ENCODE measurements at regions not wholly inside any gene's neighbourhood (a gene's known extent, or its start where the extent isn't known, plus 50 kb on each side); places are given as distances from the start of the nearest gene placed in this dataset.

DNA sequence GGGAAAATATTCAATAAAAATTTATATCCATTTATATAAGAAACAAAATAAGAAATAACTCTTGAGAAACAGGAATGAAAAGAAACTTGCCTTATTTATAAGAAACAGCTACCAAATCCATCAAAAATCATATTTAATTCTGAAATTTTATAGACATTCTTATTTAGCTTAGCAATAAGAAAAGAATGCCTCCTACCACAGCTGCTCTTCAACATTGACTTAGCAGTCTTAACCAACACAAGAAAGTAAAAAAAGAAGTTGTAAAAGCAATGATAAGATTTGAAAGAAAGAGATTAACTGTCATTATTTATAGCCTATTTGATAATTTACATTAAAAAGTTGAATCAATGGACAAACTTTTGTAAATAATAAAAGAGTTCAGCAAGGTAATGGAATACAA lies 212.8 kb downstream of the ZNF365 start:
- no peak for DNase-seq (ENCODE audit: low spot score)
- Mint-ChIP-seq H3K27me3 (ENCODE audit: insufficient read depth, low read depth, poor library complexity) (peaks cover 2% of the 10 kb centered on the region), H3K36me3 (ENCODE audit: low read depth) (no peaks in the 10 kb centered on the region; the same call in 2 of the 3 replicates), H3K27ac (no peak overlapping the region), H3K4me3 (no peak overlapping the region), H3K4me1 (no peaks in the 10 kb centered on the region), H3K9me3 (no peaks in the 10 kb centered on the region)
- no peak for ATAC-seq
- Histone ChIP-seq H3K36me3 (ENCODE audit: insufficient read depth) (no peaks in the 10 kb centered on the region), H4K20me1 (replicated peaks; ENCODE audit: insufficient read depth) (no peaks in the 10 kb centered on the region), H2AFZ (no peak overlapping the region), H3K27me3 (ENCODE audit: insufficient read depth) (no peaks in the 10 kb centered on the region), H3F3A (replicated peaks; ENCODE audit: low read depth) (no peaks in the 10 kb centered on the region), H3K9me2 (ENCODE audit: insufficient read depth) (0 out of 2 replicates have a peak, but pooled peaks cover 5% of the 10 kb centered on the region), H3K27ac (ENCODE audit: low read depth) (no peak overlapping the region), H3K79me2 (replicated peaks; ENCODE audit: insufficient read depth) (no peaks in the 10 kb centered on the region), H3K4me3 (no peak overlapping the region), H3K4me2 (no peak overlapping the region), H3K4me1 (ENCODE audit: insufficient read depth) (no peaks in the 10 kb centered on the region)
- TF ChIP-seq, protein P1, sequence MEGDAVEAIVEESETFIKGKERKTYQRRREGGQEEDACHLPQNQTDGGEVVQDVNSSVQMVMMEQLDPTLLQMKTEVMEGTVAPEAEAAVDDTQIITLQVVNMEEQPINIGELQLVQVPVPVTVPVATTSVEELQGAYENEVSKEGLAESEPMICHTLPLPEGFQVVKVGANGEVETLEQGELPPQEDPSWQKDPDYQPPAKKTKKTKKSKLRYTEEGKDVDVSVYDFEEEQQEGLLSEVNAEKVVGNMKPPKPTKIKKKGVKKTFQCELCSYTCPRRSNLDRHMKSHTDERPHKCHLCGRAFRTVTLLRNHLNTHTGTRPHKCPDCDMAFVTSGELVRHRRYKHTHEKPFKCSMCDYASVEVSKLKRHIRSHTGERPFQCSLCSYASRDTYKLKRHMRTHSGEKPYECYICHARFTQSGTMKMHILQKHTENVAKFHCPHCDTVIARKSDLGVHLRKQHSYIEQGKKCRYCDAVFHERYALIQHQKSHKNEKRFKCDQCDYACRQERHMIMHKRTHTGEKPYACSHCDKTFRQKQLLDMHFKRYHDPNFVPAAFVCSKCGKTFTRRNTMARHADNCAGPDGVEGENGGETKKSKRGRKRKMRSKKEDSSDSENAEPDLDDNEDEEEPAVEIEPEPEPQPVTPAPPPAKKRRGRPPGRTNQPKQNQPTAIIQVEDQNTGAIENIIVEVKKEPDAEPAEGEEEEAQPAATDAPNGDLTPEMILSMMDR (conservative IDR thresholded peaks at IDR 0.05; ENCODE audit: low read depth in 2 of 2): no peak
- TF ChIP-seq STAT1 (IDR thresholded peaks at IDR 0.05; ENCODE audit: unreplicated experiment) (no peak), JUNB (IDR thresholded peaks at IDR 0.05; ENCODE audit: unreplicated experiment) (no peak), ZNF462 (CRISPR knock-in tag; IDR thresholded peaks at IDR 0.05) (no peak), ZNF114 (CRISPR knock-in tag; IDR thresholded peaks at IDR 0.05) (no peak), EZH2phosphoT487 (IDR thresholded peaks at IDR 0.05; ENCODE audit: unreplicated experiment) (no peak), ZNF331 (CRISPR knock-in tag; IDR thresholded peaks at IDR 0.05; ENCODE audit: low read depth) (no peak), REST (IDR thresholded peaks at IDR 0.05; ENCODE audit: unreplicated experiment) (no peak), EZH2 (IDR thresholded peaks at IDR 0.05; ENCODE audit: low read depth, unreplicated experiment) (no peak), ETS1 (IDR thresholded peaks at IDR 0.05) (no peak), NANOG (IDR thresholded peaks at IDR 0.05; ENCODE audit: borderline replicate concordance) (no peak), CREB1 (CRISPR knock-in tag; IDR thresholded peaks at IDR 0.05; ENCODE audit: low read depth) (no peak), POLR2AphosphoS5 (IDR thresholded peaks at IDR 0.05; ENCODE audit: low read depth) (no peak)
